Jurkat, Clone E6-1 (cell line): ENCODE measurements at regions not wholly inside any gene's neighbourhood (a gene's known extent, or its start where the extent isn't known, plus 50 kb on each side); places are given as distances from the start of the nearest gene placed in this dataset.

Experiments
- DNase-seq: peaks from one replicate; pipeline ENCODE4 v3.0.0-alpha.2; 2011; ENCODE audit warnings: low read depth, low spot score
- H3K4me3 ChIP-seq: 2 replicates; pipeline ENCODE4 v1.5.1; 2011; ENCODE audit warnings: mild to moderate bottlenecking, low read length, control low read depth, moderate library complexity

DNA sequence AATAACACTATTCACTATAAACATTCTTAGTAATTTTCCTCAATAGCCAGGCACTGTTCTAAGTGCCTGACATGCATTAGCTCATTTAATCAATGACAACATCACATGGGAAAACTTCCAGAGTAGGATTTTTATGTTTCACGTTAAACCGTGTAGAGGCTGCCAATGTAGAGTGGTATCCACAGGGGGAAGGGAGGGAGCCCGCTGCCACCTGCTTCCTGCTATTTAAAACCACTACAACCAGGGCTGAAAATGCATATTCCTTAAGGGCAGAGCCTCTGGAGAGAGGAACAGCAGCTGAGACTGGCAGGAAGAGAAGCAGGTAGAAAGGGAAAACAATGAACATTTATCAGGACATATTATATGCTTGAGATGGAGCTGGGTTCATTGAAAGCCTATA, 684.3 kb upstream of the AUTS2 start:
- H3K4me3 ChIP-seq, result no peak overlapping the region
- no peak for DNase-seq

DNA sequence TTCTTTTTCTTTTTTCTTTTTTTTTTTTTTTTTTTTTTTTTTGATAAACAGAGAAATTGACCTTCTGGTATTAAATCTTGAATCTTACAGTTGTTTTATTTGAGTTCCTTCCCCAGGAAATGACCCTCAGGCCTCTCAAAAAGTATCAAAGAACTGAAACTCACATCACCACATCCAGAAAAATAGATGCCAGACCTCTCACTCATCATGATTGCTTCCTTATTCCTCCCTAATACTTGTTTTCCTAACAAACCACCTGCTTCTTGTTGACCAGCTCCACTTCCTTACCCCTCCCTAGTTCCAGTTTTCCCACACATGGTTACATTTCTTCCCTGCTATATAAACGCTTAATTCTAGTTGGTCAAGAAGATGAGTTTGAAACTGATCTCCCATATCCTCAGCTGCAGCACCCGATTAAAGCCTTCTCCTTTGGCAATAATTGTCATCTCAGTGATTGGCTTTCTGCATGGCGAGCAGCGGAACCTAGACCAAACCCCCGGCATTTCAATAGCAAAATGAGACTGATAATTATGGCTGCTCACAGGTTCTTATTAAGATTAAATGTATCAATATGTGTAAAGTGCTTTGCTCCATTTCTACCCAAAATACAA, 681.1 kb upstream of the AUTS2 start:
- no peak for DNase-seq
- no peak overlapping the region for H3K4me3 ChIP-seq

DNA sequence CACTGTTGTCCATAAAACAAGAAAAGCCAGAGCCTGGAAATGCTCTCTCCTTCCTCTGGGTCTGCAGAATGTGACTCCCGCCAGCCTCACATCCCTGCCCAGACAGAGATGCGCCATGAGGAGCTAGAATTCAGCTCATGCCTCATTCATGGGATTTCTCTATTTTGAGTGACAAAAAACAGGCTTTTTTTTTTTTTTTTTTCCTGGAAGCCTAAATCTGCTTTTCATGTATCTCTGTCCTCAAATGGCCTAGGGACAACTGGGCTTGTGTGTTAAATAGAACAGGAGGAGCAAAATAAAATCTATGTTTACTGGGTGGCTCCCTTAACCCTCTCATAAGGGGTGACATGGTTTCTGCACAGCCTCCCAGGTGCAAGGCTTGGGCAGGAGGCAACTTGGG, 679.7 kb upstream of the AUTS2 start:
- H3K4me3 ChIP-seq, result no peak overlapping the region
- no peak for DNase-seq

DNA sequence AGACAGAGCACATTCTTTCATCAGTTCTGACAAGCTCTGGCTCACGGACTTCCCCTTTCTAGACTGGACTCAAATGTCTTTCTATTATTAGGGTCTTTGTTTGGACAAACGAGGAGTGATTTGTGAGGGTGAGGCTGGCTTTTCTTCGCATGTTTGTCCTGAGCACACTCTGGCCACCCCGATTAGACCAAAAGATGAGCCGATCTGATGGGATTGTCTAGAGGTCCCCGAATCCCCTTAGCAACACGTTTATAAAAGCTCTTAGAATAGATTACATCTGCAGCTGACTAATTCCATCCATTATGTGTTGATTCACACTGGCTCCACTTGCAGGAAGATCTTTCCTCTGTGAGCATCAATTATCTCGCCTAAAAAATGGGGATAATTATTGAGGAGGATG, 675.4 kb upstream of the AUTS2 start:
- no peak overlapping the region for H3K4me3 ChIP-seq
- no peak for DNase-seq

DNA sequence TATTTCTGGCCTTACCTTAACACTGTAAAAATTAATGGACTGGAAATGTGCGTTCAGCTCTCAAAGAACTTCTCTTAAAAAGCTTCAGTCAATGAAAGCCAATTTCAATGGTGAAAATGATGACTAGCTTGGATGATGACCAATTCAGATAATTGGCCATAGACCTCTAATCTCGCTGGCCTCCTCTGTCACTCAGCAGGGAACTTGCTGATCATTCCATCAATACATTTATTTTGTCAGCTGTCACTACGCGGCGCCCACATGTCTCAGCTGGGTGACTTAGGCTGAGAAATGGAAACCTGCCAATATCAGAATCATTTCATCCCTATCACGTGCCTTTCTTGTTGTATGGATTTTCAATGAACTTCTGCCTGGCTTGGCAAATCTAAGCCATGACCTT, 673.0 kb upstream of the AUTS2 start:
- no peak for DNase-seq
- H3K4me3 ChIP-seq, result no peak overlapping the region

DNA sequence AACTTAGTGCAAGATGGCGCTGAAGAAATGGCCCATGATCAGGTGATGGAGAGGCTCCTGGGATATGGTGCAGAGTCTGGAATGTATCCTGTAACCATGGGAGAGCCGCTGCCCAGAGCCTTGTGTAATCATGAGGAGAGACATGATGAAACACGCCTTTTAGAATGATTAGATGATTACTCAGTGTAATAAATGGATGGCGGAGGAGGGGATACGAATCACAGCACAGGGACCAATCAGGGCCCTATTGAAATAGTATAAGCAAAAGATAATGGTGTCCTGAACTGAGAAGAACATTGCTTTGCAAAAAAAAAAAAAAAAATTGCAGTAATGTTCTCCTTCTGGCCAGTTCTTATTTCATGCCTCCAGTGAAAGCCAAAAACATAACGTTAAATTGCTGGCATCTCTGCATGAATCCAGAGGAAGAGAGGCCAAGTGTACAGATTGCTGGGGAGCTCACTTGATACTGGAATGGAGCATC, 668.5 kb upstream of the AUTS2 start:
- H3K4me3 ChIP-seq, result no peak overlapping the region
- DNase-seq, result no peak

DNA sequence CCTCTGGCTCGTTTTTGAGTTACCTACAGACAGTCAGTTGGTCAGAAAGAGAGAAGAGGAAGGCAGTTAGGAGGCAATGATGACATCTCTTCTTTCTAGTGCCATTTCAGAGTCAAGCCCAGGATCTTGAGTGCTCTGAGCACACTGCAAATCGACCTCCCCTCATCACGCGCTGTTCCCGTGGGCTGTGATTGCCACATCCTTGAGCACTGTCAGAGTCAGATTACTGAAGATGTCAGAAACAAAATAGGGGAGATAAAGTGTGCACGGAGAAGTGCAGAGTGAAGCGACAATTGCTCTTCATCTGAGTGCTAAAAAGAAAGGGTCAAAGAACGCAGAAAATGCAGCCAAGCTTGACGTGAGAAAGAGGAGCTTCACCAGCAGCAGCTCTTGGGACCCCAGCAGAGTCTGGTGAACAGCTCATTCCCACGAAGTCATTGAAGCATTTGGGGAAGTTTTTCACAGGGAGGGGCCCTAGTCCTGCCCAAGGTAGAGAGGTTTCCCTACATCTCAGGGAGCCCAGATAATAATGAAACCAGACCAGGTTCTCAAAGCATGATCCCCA, 661.7 kb upstream of the AUTS2 start:
- DNase-seq, result no peak
- H3K4me3 ChIP-seq, result no peak overlapping the region

DNA sequence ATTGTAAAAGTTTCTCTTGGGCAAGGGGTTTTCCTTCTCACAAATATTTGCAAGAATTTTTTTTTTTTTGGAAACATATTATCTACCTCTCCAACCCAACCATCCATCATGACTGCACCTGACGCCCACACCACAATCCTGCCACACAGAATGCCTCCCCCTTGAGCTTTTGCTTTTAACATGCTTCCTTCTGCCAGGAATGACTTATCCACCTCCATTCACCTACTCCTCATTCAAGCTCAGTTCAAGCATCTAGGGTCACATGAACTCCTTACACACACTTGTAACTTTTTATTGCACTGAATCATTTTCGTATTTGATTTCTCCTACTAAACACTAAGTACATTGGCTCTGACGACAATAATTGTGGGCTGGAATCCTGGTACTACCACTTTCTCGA, 660.1 kb upstream of the AUTS2 start:
- no peak overlapping the region for H3K4me3 ChIP-seq
- DNase-seq, result no peak

DNA sequence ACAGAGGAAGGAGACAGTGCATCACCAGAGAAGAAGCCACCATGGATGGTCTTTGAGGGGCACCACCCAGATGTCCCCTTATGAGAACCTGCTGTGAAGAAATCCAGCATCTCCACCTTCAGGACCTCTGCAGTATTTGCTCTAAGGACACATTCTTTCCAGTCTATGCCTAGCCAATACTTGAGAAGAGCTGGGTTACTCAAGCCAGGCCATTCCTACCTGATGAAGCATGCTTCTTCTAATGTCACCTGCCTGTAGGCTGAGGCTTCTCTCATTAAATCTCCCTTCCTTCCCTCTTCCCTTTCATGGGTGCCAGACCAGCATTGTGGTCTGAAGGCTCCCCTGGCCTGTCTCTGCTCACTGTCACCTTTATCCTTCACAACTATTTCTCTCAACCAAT, 654.5 kb upstream of the AUTS2 start:
- no peak overlapping the region for H3K4me3 ChIP-seq
- DNase-seq, result no peak

DNA sequence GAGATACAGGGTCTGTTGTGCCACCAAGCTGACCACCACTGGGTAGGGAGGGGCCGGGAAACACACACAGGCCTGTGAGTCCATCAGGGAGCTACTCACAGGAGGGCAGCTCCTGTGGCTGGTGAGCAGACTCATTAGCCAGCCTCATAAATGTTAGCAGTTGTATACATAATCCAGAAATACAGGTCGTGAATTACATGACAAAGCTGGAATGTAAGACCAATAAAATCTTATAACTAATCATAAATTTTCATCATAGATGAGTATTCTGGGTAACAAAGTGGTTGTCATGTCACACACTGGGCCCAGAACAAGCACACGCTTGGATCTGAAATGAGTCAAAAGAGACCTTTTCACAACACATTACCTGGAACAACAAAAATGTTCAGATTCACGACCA, 642.6 kb upstream of the AUTS2 start:
- no peak for DNase-seq
- H3K4me3 ChIP-seq, result no peak overlapping the region

DNA sequence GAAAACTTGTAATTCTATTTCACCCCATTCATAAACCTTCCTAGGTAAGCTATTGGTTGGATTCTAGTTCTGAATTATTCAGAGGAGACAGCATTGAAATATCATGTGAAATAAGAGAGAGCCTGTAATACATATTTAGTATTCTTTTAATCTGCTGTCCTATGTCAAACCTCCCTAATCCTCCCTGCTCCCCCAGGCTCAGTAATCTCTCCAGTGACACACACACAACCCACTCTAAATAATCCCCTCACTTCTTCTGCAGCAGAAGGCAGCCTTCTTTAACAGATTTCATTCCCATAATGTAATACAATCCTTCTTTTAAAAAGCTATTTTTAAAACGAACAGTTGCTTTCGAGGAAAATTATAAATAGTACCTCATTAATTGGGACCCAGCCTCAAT, 639.7 kb upstream of the AUTS2 start:
- no peak for DNase-seq
- no peak overlapping the region for H3K4me3 ChIP-seq

DNA sequence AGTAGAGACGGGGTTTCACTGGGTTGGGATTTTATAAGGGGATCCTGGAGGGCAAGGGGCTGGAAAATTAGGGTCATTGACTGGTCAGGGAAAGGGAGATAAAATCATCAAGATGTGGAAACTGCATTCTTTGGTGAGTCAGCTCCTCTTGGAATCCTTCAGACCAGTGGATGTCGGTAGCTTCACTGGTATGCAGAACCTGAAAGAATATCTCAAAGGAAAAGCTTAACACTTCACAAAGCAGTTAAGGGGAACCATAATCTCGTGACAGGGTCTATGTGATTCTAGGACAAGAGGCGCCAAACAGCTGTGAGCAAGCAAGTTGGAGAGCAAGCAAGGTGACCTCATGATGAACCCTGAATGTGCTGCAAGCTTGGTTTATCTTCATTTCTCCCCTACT, 634.7 kb upstream of the AUTS2 start:
- no peak for DNase-seq
- H3K4me3 ChIP-seq, result no peak overlapping the region

DNA sequence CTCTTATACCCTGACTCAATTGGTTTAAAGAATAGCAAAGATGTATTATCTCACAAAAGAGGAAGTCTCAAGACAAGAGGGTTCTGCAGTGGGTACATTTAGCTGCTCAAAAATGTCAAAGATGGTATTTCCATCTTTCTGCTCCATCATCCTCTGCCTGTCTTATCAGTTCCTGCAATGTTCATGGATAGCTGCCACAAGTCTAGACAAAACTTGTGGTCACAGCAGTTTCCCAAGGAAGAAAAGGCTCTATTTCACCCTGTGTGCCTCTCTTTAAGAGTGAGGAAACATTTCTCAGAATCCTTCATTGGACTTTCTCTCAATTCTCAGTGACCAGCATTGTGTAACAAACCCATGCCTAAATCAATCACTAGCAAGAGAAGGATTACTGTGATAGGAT, 634.2 kb upstream of the AUTS2 start:
- H3K4me3 ChIP-seq, result no peak overlapping the region

DNA sequence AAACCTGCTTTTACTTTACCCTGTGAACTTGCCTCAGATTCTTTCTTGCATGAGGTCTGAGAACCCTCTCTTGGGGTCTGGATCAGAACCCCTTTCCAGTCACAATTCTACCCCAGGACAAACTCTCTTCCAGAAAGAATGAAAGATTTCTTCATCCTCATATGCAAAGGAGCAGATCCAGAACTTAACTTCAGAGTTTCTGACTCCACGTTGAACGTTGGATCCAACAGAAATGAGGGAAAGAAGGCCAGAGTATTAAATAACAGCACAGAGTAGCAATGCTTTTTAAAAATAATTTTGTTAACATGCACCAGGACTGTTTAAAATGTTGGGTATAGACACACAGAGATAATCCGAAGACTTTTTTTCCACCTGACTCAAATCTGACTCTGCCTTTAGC, 632.9 kb upstream of the AUTS2 start:
- no peak overlapping the region for H3K4me3 ChIP-seq
- DNase-seq, result no peak

More for the DNA sequence above, 634.2 kb upstream of the AUTS2 start:
- DNase-seq, result no peak

DNA sequence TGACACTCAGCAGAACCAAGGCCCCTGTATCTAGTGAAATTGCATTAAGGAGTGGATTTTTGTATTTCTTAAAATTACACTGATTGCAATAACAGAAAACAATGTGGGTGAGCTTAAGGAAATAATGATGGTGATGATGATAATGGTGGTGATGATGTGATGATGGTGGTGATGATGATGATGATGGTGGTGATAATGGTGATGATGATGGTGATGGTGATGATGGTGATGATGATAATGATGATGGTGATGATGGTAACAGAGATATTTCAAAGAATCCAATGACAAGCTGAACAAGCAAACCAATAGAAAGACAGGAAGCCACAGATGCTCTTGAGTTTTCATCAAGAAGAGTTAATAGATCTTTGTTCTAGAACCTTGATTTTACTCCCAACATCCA, 630.7 kb upstream of the AUTS2 start:
- no peak for DNase-seq
- H3K4me3 ChIP-seq, result no peak overlapping the region

DNA sequence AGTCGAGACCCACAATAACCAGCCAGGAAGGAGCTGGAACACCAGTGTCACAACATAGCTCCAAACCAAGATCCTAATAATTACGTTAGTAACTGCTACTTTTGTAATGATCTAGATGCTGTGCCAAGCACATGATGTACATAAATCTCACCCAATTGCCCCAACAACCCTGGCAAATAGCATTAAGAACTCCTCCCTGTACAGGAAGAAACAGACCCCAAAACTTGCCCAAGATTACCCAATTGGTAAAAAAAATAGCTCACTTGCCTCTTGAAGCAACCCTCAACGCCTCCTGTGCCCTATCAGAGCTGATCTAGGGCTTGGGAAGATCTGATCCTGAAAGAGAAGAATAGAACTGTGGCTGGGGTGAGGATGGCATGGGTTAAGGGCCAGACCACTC, 628.7 kb upstream of the AUTS2 start:
- no peak for DNase-seq
- no peak overlapping the region for H3K4me3 ChIP-seq

DNA sequence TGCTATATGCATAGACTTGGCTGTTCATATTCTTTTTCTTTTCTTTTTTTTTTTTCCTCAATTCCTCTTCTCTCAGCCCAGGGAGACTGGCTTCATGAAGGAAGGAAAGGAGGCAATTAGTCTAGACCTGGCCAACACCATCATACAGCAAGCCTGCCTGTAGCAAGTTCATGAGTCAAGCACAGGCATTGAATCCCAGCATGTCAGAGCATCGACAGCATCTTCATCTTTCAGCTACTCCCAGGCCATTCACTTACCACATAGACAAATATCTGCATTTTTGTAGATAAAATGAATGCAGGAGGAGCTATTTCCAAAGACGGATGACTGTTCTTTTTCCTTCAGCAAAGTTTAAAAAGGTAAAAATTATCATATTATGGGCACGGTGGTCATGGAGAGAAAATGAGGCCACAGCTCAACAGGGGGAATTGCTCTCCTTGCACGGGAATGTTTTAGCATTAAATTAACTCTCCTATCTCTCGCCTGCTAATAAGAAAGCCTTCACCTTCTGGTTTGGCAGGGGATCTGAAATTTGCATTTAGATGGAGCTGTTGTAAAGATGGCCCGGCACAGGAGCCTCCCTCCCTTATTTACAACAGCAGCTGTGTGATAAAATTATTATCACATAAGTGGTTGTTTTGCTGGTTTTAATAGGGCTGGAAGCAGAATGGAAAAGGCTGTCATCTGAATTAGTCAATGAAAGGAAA, 626.5 kb upstream of the AUTS2 start:
- no peak overlapping the region for H3K4me3 ChIP-seq
- DNase-seq, result no peak

DNA sequence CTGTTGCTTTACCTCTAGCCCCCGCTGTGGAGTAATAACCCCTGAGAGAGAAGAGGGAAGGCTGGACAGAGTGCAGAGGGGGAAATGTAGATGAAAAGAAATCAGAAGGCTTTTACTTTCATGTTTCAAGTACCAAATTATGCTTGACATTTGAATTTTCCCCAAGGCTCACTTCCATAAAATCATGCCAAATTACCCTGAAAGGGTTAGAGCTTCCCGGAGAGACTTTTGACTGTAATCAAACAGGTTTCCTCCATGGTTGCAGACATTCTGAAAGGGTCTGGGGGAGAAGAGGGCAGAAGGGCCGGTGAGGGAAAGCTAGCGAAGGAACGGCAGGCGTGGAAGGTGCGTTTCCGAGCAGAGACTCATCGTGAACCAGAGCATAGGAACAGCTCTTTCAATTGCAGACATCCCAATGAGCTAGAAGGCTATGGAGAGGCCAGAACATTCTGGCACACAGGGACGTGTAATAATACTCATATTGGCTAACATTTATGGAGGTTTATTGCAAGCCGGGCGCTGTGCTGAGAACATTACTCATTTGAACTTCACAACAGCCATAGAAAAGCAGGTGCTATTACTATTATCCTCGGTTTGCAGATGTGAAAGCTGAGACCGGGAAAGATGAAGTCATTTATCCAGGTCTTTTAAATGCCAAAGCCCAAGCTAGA, 620.8 kb upstream of the AUTS2 start:
- no peak for DNase-seq
- H3K4me3 ChIP-seq, result no peak overlapping the region

DNA sequence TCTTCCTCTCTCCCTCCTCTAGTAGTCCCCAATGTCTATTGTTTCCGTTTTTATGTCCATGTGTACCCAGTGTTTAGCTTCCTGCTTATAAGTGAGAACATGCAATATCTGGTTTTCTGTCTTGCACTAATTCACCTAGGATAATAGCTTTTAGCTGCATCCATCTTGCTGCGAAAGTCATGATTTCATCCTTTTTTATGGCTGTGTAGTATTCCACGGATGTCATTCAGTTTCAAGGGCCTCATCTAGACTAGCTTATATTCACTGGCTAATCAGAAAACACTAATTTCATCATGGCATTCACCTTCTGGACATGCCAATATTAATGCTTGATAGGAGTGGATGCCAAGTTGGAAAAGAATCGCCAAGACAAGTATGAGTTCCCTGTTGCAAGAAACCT, 619.6 kb upstream of the AUTS2 start:
- no peak overlapping the region for H3K4me3 ChIP-seq
- no peak for DNase-seq

DNA sequence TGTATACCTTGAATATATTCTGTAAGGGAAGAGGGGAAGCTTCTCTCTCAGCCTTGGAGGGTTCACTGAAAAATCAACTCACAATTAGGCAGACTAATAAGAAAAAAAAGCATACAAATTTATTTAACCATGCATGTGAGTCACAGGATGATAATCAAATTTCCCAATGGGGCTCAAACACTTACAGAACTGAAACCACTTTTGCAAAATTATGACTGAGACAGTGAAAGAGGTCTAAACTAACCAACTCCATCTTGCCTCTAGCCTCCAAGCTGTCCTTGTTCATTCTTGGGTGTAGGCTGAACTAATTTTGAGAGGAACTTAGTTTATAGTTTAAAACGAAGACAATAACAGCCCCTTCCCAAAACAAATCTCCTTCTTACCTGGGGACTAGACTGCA, 618.3 kb upstream of the AUTS2 start:
- DNase-seq, result no peak
- no peak overlapping the region for H3K4me3 ChIP-seq
